NCI-H1092 treated with DMSO at 0.1 percent for 48 hours (cell line): ENCODE measurements at regions not wholly inside any gene's neighbourhood (a gene's known extent, or its start where the extent isn't known, plus 50 kb on each side); places are given as distances from the start of the nearest gene placed in this dataset.

Experiments used
- DNase-seq: peaks from one replicate; lab custom pipeline; 2025; lab: John Stamatoyannopoulos, UW

GRCh38 chr2:60097298-60097697, 456.2 kb downstream of the BCL11A start:
- DNase-seq: no peak

DNA sequence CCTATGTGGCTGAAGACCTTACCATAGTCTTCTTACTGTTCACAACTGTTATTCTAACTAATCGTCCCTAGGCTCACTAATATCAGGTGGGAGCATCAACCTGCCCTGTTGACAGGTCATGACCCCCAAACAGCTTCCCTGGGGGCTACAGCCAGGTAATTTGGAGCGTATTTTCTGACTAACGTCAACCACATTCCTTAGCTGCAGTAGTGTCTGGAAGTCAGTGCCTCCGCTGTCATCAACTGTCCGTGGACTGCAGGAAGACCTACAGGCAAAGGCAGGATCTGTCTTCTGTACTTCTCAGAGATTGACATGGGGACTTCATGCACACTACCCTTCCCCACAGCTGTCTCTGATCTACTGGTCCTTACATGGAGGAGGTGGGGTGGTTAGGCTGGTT, 456.9 kb downstream of the BCL11A start:
- no peak for DNase-seq

DNA sequence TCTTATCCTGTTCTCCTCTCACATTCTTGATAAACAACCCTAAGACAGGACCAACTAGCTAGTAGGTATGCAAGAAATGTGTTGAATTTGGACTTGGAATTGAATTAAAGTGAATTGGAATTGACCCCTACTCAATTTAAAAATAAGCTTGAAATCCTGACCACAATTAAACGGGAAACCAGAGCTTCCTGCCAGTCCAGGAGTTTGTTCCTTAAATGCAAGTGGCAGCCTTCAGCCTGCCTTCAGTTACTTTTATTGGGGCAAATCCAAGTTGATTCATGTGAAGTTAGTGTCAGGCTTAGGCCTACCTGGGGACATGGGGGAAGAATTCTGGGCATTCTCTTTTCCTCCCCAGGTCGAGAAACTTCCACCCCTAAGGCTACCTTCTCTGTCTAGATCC, 457.6 kb downstream of the BCL11A start:
- DNase-seq: no peak

DNA sequence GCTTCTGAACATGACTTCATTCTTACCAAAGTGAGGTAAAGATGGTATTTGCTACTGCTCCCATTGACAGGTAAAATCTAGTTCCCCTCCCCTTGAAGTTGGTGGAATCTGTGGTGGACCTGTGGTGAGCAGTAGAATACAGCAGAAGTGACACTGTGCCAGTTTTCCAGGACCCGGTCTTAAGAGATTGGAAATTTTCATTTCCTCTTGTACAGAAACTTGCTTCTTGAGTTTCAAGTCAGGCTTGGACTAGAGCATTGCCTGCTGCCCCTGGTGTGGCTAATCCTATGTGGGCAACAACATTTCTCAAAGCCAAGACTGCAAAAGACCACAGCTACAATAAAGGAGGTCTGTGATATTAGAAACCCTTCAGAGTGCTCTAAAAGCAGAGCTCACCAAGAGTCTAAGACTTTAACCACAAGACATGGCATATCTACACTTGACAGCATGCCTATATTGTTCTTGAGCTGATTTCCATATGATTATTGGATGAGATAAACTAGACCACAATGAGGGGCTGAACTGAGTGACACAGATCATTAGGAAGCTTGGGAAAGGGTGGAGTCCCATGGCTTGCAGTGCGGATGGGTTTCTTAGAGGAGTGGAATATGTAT, 458.1 kb downstream of the BCL11A start:
- no peak for DNase-seq

DNA sequence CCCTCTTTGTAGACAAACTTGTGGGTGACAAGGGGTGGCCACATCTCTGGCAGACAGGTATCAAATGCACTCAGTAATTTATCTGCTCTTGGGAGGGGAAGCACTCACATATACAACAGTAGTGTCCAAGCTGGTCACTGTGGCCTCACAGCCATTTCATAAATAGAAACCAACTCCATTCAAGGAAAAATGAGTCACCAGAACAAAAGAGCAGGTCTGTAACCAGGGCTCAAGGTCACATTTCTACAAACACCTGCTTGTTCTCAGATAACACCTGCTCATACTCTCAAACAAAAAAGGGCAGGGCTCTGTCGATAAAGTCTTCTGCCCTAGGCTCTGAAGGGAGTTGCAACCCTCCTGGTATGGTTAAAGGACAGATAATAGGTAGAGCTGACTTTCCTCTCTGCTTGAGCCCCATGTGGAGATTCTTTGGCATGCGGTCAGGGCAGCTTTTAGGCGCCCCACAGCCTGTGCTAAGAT, 459.0 kb downstream of the BCL11A start:
- peak; percentile 0 for DNase-seq

- DNase-seq: no peak
These were observed 460.7 kb downstream of the BCL11A start for GRCh38 chr2:60092781-60093180.

GRCh38 chr2:60091894-60092293, 461.6 kb downstream of the BCL11A start:
- no peak for DNase-seq

- DNase-seq: no peak
These were observed 462.2 kb downstream of the BCL11A start for GRCh38 chr2:60091266-60091665.

DNA sequence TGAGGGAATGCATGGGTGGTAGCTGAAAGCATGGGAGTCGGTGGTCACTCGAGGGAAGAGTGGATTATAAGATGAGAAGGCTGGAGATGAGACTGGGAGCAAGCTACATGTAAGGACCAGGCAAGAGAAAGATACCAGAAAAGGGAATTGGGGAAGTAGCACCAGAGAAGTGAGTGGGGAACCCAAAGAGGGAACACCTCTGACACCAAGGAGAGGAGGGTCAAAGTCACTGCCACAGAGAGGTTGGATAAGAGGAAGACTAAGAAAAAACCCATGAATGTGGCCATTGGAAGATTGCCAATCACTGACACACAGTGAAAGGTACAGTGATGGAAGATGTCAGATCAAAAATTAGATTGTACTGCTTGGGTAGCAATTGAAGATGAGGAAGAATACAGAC, 473.9 kb downstream of the BCL11A start:
- no peak for DNase-seq

DNA sequence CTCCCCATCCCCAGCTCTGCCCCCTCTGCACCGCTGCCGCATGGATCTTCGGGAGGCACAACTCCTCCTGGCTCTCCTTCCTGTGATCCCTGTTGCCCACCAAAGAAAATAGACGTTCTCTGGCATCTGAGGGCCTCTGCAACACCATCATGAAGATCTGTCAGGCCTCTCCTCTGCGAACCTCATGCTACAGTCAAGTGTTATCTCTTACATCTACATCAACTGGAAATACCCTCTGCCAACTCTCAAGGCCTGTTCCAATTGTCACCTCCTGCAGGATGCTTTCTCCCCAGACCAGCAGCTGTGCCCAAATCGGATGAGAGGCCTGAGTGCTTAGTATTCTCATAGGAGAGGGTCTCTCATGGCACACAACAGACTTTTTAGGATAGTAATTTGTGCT, 478.4 kb downstream of the BCL11A start:
- no peak for DNase-seq

- DNase-seq: no peak
These were observed 480.3 kb downstream of the BCL11A start for GRCh38 chr2:60073201-60073600.

DNA sequence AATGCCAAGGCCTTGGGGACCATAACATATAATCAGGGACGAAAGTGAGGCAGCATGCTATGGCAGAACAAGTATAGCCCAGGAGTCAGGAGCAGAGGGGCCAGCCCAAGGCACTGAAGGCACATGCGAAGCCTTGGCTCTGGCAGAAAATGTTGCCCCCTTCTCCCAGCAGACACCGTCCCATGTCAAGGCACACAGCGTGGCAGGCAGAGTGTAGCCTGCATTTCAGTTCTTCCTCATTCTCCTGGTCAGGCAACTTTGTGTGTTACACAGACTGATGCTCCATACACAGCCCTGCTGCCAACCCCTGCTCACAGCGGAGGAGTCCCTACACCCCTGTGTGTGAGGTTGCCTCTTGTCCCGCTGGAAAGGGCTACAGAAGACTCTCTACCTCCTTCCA, 480.8 kb downstream of the BCL11A start:
- DNase-seq: no peak

- DNase-seq: no peak
These were observed 482.0 kb downstream of the BCL11A start for GRCh38 chr2:60071490-60071831.

DNA sequence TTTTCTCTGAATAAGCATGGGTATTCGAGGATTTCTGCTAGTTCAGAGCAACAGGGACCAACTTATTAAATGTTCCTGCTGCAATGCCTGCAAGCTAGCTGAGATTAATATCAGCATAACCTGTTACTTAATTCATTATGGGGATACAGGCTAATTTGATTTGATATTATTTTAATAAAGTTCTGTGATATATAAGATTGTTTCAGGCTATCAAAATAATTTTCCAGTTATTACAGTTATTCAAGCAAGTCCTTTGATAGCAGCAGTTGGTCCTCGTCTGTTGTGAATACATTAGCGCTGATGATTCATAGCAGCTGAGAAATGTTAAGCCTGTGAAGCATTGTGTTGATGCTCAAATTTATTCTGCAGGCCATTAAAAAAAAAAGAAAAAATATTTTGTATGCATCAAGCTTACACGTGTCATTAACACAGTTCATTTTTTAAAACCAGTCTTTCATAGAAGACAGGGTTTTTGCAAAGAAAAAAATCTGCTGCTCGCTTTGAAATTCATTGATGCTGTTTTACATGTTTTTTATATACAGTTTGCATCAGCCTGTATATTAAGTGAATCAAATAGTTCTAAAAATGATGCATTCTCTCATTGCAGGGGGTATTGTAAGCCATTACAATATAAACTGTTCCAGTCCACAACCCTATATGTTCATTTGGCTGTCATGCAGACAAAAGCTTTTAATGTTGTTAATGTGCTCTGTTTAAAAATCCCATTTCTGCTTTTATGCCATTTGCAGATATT, 482.5 kb downstream of the BCL11A start:
- no peak for DNase-seq

- no peak for DNase-seq
These were observed 483.3 kb downstream of the BCL11A start for GRCh38 chr2:60070196-60070595.

- no peak for DNase-seq
These were observed 484.7 kb downstream of the BCL11A start for GRCh38 chr2:60068755-60069154.

DNA sequence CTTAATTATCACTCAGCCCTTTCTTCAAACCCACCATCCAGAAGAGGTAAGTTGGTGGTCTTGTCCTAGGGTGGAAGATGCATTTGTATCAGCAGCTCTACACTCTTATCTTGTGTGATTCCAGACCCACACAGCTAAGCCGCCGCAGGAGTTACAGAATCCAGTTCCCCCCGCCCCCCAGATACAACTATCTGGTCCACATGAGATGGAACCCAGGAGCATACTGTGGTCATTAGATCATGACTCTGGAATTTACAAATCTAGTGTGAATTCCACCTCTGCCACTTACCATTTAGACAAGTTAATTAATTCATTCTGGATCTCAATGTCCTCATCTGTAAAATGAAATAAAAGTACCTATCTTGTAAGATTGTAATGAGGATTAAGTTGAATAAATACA, 486.4 kb downstream of the BCL11A start:
- DNase-seq: no peak

DNA sequence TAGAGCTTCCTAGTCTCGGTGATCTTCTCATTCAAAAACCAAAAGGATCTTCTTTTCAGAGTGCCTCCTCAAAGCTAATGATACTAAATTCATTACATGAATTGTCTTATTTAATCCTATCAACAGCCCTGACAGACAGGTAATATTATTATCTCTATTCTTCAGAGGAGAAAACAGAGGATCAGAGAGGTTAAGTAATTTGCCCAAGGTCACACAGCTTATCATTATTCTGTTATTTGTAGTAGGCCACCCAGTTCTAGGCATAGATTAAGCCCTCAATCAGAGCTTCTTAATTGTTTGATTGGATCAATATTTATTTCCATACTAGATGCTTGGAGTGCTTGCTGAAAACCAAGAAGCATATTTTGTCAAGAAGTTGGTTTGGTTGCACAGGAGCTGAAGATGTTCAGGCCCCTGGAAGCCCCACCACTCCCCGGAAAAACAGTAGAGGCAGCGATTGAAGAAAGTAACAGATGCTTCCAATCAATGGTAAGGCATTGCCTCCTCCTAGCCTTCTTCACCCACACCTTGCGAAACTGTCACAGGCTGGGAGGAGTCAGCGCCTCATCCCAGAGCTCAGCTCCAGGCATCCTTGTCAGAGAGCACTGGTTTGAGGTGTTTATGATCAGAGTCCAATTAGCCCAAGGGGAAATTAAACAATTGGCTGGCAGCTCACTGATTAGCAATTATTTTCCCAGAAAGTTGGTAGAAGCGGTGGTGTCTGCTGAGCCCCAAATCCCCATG, 487.2 kb downstream of the BCL11A start:
- DNase-seq: no peak

DNA sequence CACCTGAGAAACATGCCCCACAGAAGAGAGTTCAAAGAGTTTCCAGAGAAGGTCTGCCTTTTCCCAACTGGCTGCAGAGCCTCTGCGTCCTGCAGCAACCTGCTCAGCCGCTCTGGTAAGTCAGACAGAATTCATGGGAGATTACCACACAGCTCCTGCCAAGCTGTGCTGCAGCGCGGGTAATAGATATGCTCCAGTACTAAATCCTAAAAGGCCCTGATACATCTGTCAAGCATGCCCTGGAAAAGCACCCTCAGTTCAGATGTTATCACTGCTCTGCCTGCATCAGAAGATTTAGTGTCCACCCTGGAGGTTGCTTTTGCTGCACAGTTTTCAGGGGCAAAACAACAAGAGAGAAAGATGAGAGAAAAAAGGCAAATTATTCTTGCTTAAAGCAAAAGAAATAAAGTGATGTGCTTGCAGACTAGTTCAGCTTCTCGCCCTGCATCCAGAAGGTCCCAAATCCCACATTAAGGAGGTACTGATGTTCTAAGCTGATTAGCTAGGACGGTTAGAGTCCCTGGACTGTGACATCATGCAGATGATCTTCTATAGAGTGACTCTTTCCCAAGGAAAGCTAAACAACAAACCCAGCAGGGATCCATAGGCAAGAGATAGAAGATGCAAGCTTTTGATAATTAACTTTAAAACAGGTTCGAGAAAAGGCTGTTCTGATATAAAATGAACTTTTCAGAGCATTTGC, 488.6 kb downstream of the BCL11A start:
- DNase-seq: no peak

DNA sequence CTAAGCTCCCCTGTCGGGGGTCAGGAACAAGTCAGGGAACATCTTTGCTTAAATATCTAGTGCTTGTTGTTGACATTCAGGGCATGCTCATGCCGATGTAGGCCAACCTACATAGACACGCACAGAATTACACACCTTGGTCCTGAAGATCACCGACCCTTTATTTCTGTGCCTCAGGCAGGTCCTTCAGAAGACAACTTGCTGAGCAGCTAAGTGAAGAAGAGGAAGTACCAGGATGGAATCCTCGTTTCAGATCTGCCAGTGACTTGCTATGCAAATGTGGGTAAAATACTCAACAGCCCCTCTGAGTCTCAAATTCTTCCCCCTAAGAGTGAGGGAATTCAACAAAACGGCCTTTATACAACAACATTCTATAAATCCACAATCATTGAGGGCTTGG, 494.7 kb downstream of the BCL11A start:
- no peak for DNase-seq

DNA sequence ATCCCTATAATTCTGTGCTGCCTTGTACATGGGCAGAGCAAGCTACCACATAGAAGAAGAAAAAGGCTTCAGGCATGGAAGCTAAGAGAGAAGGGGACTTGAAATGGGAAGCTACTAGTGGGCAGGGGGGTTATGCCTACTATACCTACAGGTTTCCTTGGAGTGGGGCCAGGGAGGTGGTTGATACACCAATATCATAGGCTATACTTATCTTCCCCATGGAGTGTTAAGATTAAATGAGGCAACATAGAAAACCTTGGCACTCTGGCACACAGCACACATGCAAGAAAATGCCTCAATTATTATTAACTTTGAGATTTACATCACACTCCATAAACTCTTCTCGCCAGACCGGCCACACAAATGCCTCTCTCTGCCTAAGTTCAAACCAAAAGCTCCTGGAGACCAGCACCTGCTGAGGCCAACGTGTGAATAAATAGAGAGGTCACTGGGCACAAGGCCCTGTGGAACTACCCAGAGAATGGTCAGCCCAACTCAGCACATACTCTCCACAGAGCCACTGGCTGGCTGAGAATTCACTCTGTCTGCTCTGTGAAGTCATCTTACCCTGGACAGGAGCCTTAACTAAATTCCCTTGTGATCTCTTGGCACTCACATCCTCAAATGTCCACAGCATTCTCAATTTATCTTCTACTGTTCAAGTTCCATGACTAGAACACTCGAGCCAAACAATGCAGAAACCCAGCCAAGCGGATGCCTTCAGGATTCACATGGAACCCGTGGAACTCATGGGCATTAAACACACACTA, 498.7 kb downstream of the BCL11A start:
- no peak for DNase-seq

DNA sequence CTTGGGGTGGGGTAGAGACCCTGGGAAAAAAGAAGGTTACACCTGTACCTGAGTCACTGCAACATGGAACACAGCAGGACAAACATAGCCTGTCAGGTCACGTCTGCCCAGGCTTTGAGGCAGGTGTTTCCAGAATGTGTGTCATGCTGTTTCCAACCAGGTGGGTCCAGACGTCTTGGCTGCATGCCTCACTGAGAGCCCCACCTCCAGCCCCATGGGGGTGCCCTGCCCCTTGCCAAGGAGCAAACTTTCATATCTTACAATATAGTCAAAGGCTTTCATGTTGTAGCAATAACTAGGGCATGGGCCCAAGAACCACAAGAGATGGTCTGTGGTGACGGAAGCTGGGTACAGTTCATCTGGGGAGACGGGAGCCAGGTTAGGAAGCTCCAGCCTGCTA, 499.7 kb downstream of the BCL11A start:
- DNase-seq: no peak
